Activated naive CD4-positive, alpha-beta T cell treated with anti-CD3 and anti-CD28 coated beads, Interleukin-2, amount 10 ng/mL, durations not matched to agents 7 days and 5 days (primary cell): ENCODE measurements at regions not wholly inside any gene's neighbourhood (a gene's known extent, or its start where the extent isn't known, plus 50 kb on each side); places are given as distances from the start of the nearest gene placed in this dataset.
"Not testable (repeated sequence)": the region's sequence is repeated elsewhere in the genome, so short reads cannot be mapped to it uniquely, and the experiment has no call there.

Source experiments
- CTCF ChIA-PET: fragments of 350-600 bp; sonication (Branson Sonifier 250); formaldehyde crosslinking; loops from one replicate; lab custom pipeline; 2021; ENCODE audit warnings: antibody characterized with exemption; lab: Charles Lee
- DNase-seq: peaks from one replicate; pipeline ENCODE4 v3.0.0-alpha.2; 2020
- H3K27ac Mint-ChIP-seq: one replicate; pipeline ENCODE4 v1.8.0; 2021; ENCODE audit warnings: mild to moderate bottlenecking, moderate library complexity, mixed read lengths
- H3K27me3 Mint-ChIP-seq: one replicate; pipeline ENCODE4 v1.8.0; 2021; ENCODE audit warnings: mild to moderate bottlenecking, mixed read lengths
- H3K36me3 Mint-ChIP-seq: one replicate; pipeline ENCODE4 v1.8.0; 2021; ENCODE audit warnings: mixed read lengths
- H3K4me1 Mint-ChIP-seq: one replicate; pipeline ENCODE4 v1.8.0; 2021; ENCODE audit warnings: mixed read lengths
- H3K4me3 Mint-ChIP-seq: one replicate; pipeline ENCODE4 v1.8.0; 2021; ENCODE audit warnings: mild to moderate bottlenecking, moderate library complexity, mixed read lengths
- H3K9me3 Mint-ChIP-seq: one replicate; pipeline ENCODE4 v1.8.0; 2021; ENCODE audit warnings: mixed read lengths

GRCh38 chr13:74755065-74755464, 620.9 kb upstream of the KLF12 start:
- Mint-ChIP-seq H3K4me1 (no peaks in the 10 kb centered on the region), H3K36me3 (no peaks in the 10 kb centered on the region), H3K27ac (no peak overlapping the region), H3K27me3 (no peaks in the 10 kb centered on the region), H3K9me3 (no peaks in the 10 kb centered on the region), H3K4me3 (no peak overlapping the region)
- DNase-seq, result no peak
- CTCF ChIA-PET, result no interaction called here

- Mint-ChIP-seq H3K4me1 (no peaks in the 10 kb centered on the region), H3K27ac (no peak overlapping the region), H3K36me3 (no peaks in the 10 kb centered on the region), H3K4me3 (no peak overlapping the region), H3K9me3 (no peaks in the 10 kb centered on the region), H3K27me3 (no peaks in the 10 kb centered on the region)
- CTCF ChIA-PET, result no interaction called here
- no peak for DNase-seq
Observed at GRCh38 chr13:74751739-74752138, 617.5 kb upstream of the KLF12 start.

DNA sequence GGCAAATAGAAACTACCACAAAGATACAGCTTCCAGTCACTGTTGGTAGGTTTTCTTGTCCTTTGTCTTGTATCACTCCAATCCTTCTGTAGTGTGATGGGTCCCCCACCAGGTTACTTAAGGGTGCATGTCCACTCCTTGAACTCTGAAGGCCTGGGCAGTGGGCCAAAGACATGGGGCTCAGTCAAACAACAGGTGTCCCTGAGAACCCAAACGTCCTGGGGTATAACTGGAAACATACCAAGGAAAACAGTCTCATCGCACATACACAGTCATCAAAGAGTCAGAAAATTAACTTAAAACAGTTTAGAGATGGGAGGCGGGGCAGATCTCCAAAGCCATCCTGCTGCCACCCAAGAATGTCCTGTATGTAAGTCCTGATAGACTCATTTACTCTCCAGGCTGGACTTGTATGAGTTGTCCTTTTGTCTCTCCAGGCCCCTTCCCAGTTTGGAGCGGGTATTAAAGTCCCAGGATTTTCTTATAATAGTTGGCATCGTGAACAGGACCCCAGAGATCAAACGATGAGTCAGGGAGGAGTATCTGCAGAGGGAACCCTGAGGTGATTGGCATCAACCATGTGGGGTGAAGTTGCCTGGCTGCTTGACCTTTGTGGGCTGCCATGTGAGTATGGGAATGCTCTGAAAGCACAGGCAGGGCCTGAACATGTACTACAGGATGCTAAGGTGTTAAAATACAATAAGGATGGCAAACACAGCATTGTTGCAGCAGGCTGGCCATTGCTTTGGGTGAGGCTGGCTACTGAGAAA, 613.2 kb upstream of the KLF12 start:
- H3K27ac Mint-ChIP-seq, result no peak overlapping the region
- CTCF ChIA-PET, result interaction anchor here (0.8 to 1.0 kb wide), 2 partner anchors 15 to 31 kb away, joined by 3 read pairs; no protein-coding TSS in a partner anchor

DNA sequence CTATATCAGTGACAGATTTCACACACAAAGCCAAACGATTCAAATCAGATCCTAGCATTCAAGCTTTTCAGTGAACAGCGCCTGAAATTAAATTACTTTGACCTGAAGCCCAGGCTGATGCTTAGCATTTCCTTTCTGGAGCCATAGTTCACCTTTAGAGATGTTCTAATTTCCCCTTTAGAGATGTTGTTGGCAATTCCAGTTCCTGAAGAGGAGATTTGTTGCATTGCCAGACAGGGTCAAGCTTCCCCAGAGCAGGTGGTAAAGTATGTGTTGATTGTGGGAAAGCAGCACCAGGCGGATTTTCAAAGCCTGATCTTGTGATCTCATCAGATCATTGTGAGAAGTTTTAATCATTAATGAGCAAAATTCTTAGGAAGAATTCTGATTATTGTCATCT, 609.8 kb upstream of the KLF12 start:
- Mint-ChIP-seq H3K4me1 (no peaks in the 10 kb centered on the region), H3K27me3 (no peaks in the 10 kb centered on the region), H3K9me3 (no peaks in the 10 kb centered on the region), H3K4me3 (no peak overlapping the region), H3K36me3 (no peaks in the 10 kb centered on the region), H3K27ac (no peak overlapping the region)
- DNase-seq, result no peak
- CTCF ChIA-PET, result no interaction called here

More for the DNA sequence above, 613.2 kb upstream of the KLF12 start:
- H3K27me3 Mint-ChIP-seq, result no peaks in the 10 kb centered on the region
- H3K9me3 Mint-ChIP-seq, result no peaks in the 10 kb centered on the region
- no peak overlapping the region for H3K4me3 Mint-ChIP-seq
- no peaks in the 10 kb centered on the region for H3K4me1 Mint-ChIP-seq
- H3K36me3 Mint-ChIP-seq, result no peaks in the 10 kb centered on the region
- DNase-seq, result no peak

DNA sequence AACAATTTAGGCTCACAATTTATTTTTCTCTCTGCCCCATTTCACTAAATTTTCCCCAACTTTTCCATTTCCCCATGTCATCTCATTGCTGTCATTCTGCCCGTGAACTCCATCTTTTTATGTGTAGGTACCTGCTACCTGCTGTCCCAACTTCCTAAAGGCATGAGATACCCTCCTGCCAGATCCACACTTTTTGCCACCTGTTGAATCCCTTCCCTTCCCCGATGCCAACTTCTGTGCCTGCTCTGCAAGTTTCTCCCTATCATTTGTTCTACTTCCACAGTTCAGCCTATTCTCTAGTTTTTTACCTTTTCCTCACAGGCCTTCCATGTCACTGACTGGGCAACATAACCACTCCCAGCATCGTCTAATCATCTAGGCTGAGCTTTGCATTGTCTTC, 607.5 kb upstream of the KLF12 start:
- H3K27me3 Mint-ChIP-seq, result no peaks in the 10 kb centered on the region
- CTCF ChIA-PET, result no interaction called here

GRCh38 chr13:74732736-74733385, 598.7 kb upstream of the KLF12 start:
- Mint-ChIP-seq H3K9me3 (no peaks in the 10 kb centered on the region), H3K27ac (no peak overlapping the region), H3K27me3 (no peaks in the 10 kb centered on the region), H3K4me3 (no peak overlapping the region), H3K36me3 (no peaks in the 10 kb centered on the region), H3K4me1 (no peaks in the 10 kb centered on the region)
- CTCF ChIA-PET, result no interaction called here
- DNase-seq, result no peak

More for the DNA sequence above, 607.5 kb upstream of the KLF12 start:
- H3K4me3 Mint-ChIP-seq, result no peak overlapping the region
- H3K36me3 Mint-ChIP-seq, result no peaks in the 10 kb centered on the region
- no peak overlapping the region for H3K27ac Mint-ChIP-seq
- no peak for DNase-seq
- no peaks in the 10 kb centered on the region for H3K4me1 Mint-ChIP-seq
- H3K9me3 Mint-ChIP-seq, result no peaks in the 10 kb centered on the region

GRCh38 chr13:74731731-74732130, 597.5 kb upstream of the KLF12 start:
- Mint-ChIP-seq H3K27me3 (peaks cover 4% of the 10 kb centered on the region), H3K27ac (no peak overlapping the region), H3K36me3 (no peaks in the 10 kb centered on the region), H3K9me3 (no peaks in the 10 kb centered on the region), H3K4me3 (no peak overlapping the region), H3K4me1 (no peaks in the 10 kb centered on the region)
- CTCF ChIA-PET, result interaction anchor here (0.9 kb wide), 1 partner anchor 15 kb away, joined by 3 read pairs; no protein-coding TSS in a partner anchor
- no peak for DNase-seq

GRCh38 chr13:74730556-74731331, 596.5 kb upstream of the KLF12 start:
- no peaks in the 10 kb centered on the region for H3K36me3 Mint-ChIP-seq
- no peak overlapping the region for H3K27ac Mint-ChIP-seq
- DNase-seq, result no peak
- H3K4me3 Mint-ChIP-seq, result no peak overlapping the region
- peaks cover 4% of the 10 kb centered on the region for H3K27me3 Mint-ChIP-seq
- H3K4me1 Mint-ChIP-seq, result no peaks in the 10 kb centered on the region
- no peaks in the 10 kb centered on the region for H3K9me3 Mint-ChIP-seq
- CTCF ChIA-PET, result no interaction called here

DNA sequence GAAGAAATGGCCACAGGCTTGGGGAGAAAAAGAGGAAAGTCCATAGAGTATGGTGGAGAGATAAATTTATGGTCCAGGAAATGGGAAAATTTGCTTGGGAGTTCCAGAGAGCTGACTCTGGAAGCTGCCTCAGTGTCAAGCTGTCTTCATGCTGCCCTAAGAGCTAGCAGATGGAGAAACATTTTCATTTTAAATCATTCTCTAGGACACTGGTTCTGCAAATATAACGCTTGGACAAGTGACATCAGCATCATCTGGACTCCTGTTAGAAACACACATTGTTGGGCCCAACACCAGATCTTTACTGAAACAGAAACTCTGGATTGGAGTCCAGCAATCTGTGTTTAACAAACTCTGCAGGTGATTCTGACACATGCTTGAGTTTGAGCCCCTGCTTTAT, 592.0 kb upstream of the KLF12 start:
- CTCF ChIA-PET, result no interaction called here
- Mint-ChIP-seq H3K36me3 (no peaks in the 10 kb centered on the region), H3K4me1 (no peaks in the 10 kb centered on the region), H3K9me3 (no peaks in the 10 kb centered on the region), H3K27ac (no peak overlapping the region), H3K4me3 (no peak overlapping the region), H3K27me3 (peaks cover 8% of the 10 kb centered on the region)
- DNase-seq, result no peak

DNA sequence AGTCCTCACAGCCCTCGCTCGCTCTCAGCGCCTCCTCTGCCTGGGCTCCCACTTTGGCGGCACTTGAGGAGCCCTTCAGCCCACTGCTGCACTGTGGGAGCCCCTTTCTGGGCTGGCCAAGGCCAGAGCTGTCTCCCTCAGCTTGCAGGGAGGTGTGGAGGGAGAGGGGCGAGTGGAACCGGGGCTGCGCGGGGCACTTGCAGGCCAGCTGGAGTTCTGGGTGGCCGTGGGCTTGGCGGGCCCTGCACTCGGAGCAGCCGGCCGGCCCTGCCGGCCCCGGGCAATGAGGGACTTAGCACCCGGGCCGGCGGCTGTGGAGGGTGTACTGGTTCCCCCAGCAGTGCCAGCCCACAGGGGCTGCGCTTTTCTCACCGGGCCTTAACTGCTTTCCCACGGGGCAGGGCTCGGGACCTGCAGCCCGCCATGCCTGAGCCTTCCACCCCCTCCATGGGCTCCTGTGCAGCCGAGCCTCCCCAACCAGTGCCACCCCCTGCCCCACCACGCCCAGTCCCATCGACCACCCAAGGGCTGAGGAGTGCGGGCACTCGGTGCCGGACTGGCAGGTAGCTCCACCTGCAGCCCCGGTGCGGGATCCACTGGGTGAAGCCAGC, 584.1 kb upstream of the KLF12 start:
- not testable (repeated sequence) for H3K36me3 Mint-ChIP-seq, H3K4me3 Mint-ChIP-seq

GRCh38 chr13:74715718-74716117, 581.5 kb upstream of the KLF12 start:
- no peak for DNase-seq
- Mint-ChIP-seq H3K4me1 (no peaks in the 10 kb centered on the region), H3K27ac (no peak overlapping the region), H3K9me3 (no peaks in the 10 kb centered on the region), H3K4me3 (no peak overlapping the region), H3K27me3 (no peaks in the 10 kb centered on the region), H3K36me3 (no peaks in the 10 kb centered on the region)
- CTCF ChIA-PET, result no interaction called here

More for the DNA sequence above, 584.1 kb upstream of the KLF12 start:
- CTCF ChIA-PET, H3K9me3 Mint-ChIP-seq, H3K27ac Mint-ChIP-seq, H3K4me1 Mint-ChIP-seq, DNase-seq, H3K27me3 Mint-ChIP-seq: not testable (repeated sequence)

GRCh38 chr13:74710006-74710405, 575.8 kb upstream of the KLF12 start:
- no peaks in the 10 kb centered on the region for H3K9me3 Mint-ChIP-seq
- DNase-seq, result no peak
- CTCF ChIA-PET, result interaction anchor here (0.6 kb wide), 1 partner anchor 423 kb away, joined by 3 read pairs; no protein-coding TSS in a partner anchor
- H3K4me3 Mint-ChIP-seq, result no peak overlapping the region
- H3K27me3 Mint-ChIP-seq, result no peaks in the 10 kb centered on the region
- H3K27ac Mint-ChIP-seq, result no peak overlapping the region
- no peaks in the 10 kb centered on the region for H3K4me1 Mint-ChIP-seq
- no peaks in the 10 kb centered on the region for H3K36me3 Mint-ChIP-seq

DNA sequence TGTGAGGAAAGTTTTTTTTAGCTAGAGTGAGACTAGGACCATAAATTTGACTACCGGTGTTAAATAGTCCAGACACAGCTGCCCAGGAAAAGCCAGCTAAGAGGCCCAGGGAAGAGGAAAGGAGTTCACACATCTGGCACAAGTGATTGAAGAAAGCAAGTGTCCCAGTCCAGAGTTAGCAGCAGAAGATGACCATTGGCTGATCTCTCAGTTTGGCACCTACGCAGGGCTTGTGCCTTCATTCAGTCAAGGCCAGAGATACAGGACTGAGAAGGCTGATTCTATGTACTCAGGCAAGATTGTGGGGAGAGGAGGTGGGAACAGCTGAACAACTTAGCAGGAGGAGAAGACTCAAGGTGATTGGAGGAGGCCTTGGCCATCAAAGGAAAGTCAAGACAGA, 575.0 kb upstream of the KLF12 start:
- no peak overlapping the region for H3K27ac Mint-ChIP-seq
- H3K4me1 Mint-ChIP-seq, result no peaks in the 10 kb centered on the region
- H3K27me3 Mint-ChIP-seq, result no peaks in the 10 kb centered on the region
- H3K36me3 Mint-ChIP-seq, result no peaks in the 10 kb centered on the region
- CTCF ChIA-PET, result no interaction called here
- no peaks in the 10 kb centered on the region for H3K9me3 Mint-ChIP-seq
- H3K4me3 Mint-ChIP-seq, result no peak overlapping the region
- no peak for DNase-seq

DNA sequence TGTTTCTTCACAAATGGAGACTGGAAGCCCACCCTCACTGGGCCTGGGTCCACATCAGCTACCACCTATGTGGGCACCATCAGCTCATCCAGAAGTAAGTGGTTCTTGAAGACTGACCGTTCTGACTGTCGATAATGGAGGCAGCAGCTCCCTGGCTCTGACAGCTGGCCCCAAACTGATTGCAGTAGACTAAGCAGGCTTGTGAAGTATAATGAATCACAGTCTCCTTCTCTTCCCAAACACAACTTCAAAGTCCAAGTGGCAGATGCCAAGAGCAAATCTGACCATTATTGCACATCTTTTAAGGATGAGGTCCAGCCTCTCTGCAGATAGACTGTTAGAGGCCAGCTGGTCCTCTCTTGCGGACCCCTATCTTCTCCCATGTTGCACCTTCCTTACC, 574.4 kb upstream of the KLF12 start:
- DNase-seq, result no peak
- no peaks in the 10 kb centered on the region for H3K27me3 Mint-ChIP-seq
- no peaks in the 10 kb centered on the region for H3K4me1 Mint-ChIP-seq
- no peaks in the 10 kb centered on the region for H3K36me3 Mint-ChIP-seq
- no peak overlapping the region for H3K4me3 Mint-ChIP-seq
- H3K9me3 Mint-ChIP-seq, result no peaks in the 10 kb centered on the region
- no peak overlapping the region for H3K27ac Mint-ChIP-seq
- CTCF ChIA-PET, result no interaction called here
